K562 (cell line): ENCODE measurements at regions not wholly inside any gene's neighbourhood (a gene's known extent, or its start where the extent isn't known, plus 50 kb on each side); places are given as distances from the start of the nearest gene placed in this dataset.

Source experiments
- ATAC-seq: fragments of 200-7000 bp; cut with Tn5 transposase; 3 replicates; pipeline ENCODE4 v1.9.1; 2020; ENCODE audit warnings: moderate library complexity
- BruUV-seq: library from RNA; stranded (reverse); fragments of 400-500 nt; replicated peaks from 2 replicates; lab custom pipeline; 2021; lab: Mats Ljungman, UMichigan
- CTCF ChIA-PET: fragments of 300-600 bp; formaldehyde crosslinking; extraction: SDS; loops from one replicate; lab custom pipeline; 2021; ENCODE audit warnings: low intra/inter-chr PET ratio; lab: Yijun Ruan, JAX
- POLR2A ChIA-PET: fragments of 300-600, 350-650 bp; sonication (Branson Sonifier 250); formaldehyde crosslinking; extraction: SDS; loops from one replicate; lab custom pipeline; 2021; ENCODE audit warnings: antibody characterized with exemption, inconsistent platforms; lab: Yijun Ruan, JAX
- DNase-seq, 4 experiments: peaks; one replicate each; pipeline versions ENCODE4 v3.0.0 to v3.0.0-alpha.2; 2011 to 2018; ENCODE audit warnings: low spot score in 3 of 4, mixed read lengths in 3 of 4; ENCODE audit errors: extremely low read depth in 1 of 4
- FAIRE-seq: peaks from 2 replicates; lab custom pipeline; 2011; peaks lifted over from hg19 to GRCh38; lab: Jason Lieb, UNC
- H2AFZ ChIP-seq: 2 replicates; pipeline ENCODE4 v1.6.0; 2011; ENCODE audit warnings: low read depth, low read length, control low read depth, inconsistent platforms
- H3K27ac ChIP-seq: fragments of 200-600 bp; 3 replicates; pipeline ENCODE4 v1.8.0; 2011; ENCODE audit warnings: low read depth, mild to moderate bottlenecking, control low read depth, inconsistent platforms, low read length, moderate library complexity, mixed read lengths; ENCODE audit errors: extremely low read depth
- H3K27me3 ChIP-seq, 2 experiments: fragments of 300-600 bp in 1 of 2; 2 replicates in 1 of 2; 3 replicates in 1 of 2; pipeline versions ENCODE4 v1.6.0 to v1.8.0; 2011; ENCODE audit warnings: inconsistent platforms in 2 of 2, low read length in 2 of 2, mild to moderate bottlenecking in 1 of 2, mixed read lengths in 1 of 2, moderate library complexity in 1 of 2; ENCODE audit not compliant: control insufficient read depth in 2 of 2, insufficient read depth in 2 of 2
- H3K36me3 ChIP-seq: fragments of 300-600 bp; 3 replicates; pipeline ENCODE4 v1.8.0; 2011; ENCODE audit warnings: mild to moderate bottlenecking, low read length, inconsistent platforms; ENCODE audit not compliant: control insufficient read depth, insufficient read depth
- H3K4me1 ChIP-seq, 2 experiments: fragments of 200-600 bp in 1 of 2; replicated peaks in 1 of 2; 2 replicates in 1 of 2; 3 replicates in 1 of 2; pipeline versions ENCODE4 v1.5.1 to v1.8.0; 2011; ENCODE audit warnings: inconsistent platforms in 2 of 2, low read length in 2 of 2, mild to moderate bottlenecking in 1 of 2, mixed read lengths in 1 of 2, moderate library complexity in 1 of 2; ENCODE audit not compliant: control insufficient read depth in 2 of 2, insufficient read depth in 2 of 2
- H3K4me2 ChIP-seq: 2 replicates; pipeline ENCODE4 v1.6.1; 2011; ENCODE audit warnings: low read length, control low read depth, inconsistent platforms, mixed read lengths; ENCODE audit not compliant: insufficient read depth
- H3K4me3 ChIP-seq: fragments of 200-600 bp; sonication (generic), shearing (Covaris generic); 2 replicates; pipeline ENCODE4 v1.5.1; 2016; ENCODE audit warnings: control low read depth, inconsistent platforms
- H3K79me2 ChIP-seq: fragments of 200-600 bp; 3 replicates; pipeline ENCODE4 v1.8.0; 2011; ENCODE audit warnings: low read length, inconsistent platforms; ENCODE audit not compliant: control insufficient read depth, insufficient read depth
- H3K9ac ChIP-seq, 2 experiments: 2 replicates each; pipeline versions ENCODE4 v1.6.0 to v1.6.1; 2011; ENCODE audit warnings: low read depth in 2 of 2, low read length in 2 of 2, control low read depth in 1 of 2, inconsistent platforms in 1 of 2, mild to moderate bottlenecking in 1 of 2, mixed read lengths in 1 of 2; ENCODE audit not compliant: insufficient read depth in 1 of 2
- H3K9me1 ChIP-seq: one replicate; pipeline ENCODE4 v1.6.0; 2011; ENCODE audit warnings: inconsistent platforms, mild to moderate bottlenecking, low read length, moderate library complexity; ENCODE audit not compliant: control insufficient read depth, insufficient read depth
- H3K9me3 ChIP-seq: replicated peaks from 2 replicates; pipeline ENCODE4 v1.5.1; 2011; ENCODE audit warnings: low read depth, low read length, inconsistent platforms; ENCODE audit not compliant: control insufficient read depth, insufficient read depth
- H4K20me1 ChIP-seq: replicated peaks from 2 replicates; pipeline ENCODE4 v1.6.1; 2011; ENCODE audit warnings: low read length, inconsistent platforms, mixed read lengths; ENCODE audit not compliant: control insufficient read depth, insufficient read depth
- BACH1 ChIP-seq: fragments of 200-800 bp; sonication (Bioruptor generic); IDR thresholded peaks from 2 replicates; pipeline ENCODE4 v1.6.1; 2016; ENCODE audit warnings: missing genetic modification characterization, missing compliant biosample characterization
- C11orf30 ChIP-seq: fragments of 450-650 bp; IDR thresholded peaks from 2 replicates; pipeline ENCODE4 v1.6.1; 2016; ENCODE audit warnings: low read depth, mild to moderate bottlenecking
- COPS2 ChIP-seq: fragments of 450-650 bp; conservative IDR thresholded peaks from 2 replicates; pipeline ENCODE4 v1.6.1; 2016; ENCODE audit warnings: mild to moderate bottlenecking, moderate library complexity
- DIDO1 ChIP-seq: fragments of 450-650 bp; IDR thresholded peaks from 2 replicates; pipeline ENCODE4 v1.6.1; 2016; ENCODE audit warnings: low read depth, missing biosample characterization, missing genetic modification characterization
- ETS1 ChIP-seq: conservative IDR thresholded peaks from 2 replicates; pipeline ENCODE4 v1.6.1; 2011; ENCODE audit warnings: low read depth, mild to moderate bottlenecking, low read length; ENCODE audit not compliant: control insufficient read depth
- HMGN3 ChIP-seq: IDR thresholded peaks from 2 replicates; pipeline ENCODE4 v1.6.1; 2011; ENCODE audit warnings: borderline replicate concordance, low read depth, mild to moderate bottlenecking, mixed read lengths, low read length; ENCODE audit not compliant: insufficient read length; ENCODE audit errors: extremely low read depth
- KLF16 ChIP-seq: IDR thresholded peaks from 2 replicates; pipeline ENCODE4 v1.6.1; 2016; ENCODE audit warnings: antibody characterized with exemption
- MTA3 ChIP-seq: fragments of 450-650 bp; formaldehyde crosslinking; IDR thresholded peaks from 2 replicates; pipeline ENCODE4 v1.6.1; 2017; ENCODE audit warnings: mild to moderate bottlenecking, borderline replicate concordance
- SIRT6 ChIP-seq: IDR thresholded peaks from one replicate; pipeline ENCODE4 v1.6.1; 2012; ENCODE audit warnings: low read depth, mild to moderate bottlenecking, control low read depth, inconsistent platforms, low read length, moderate library complexity
- SRSF1 ChIP-seq: fragments of 200-400 bp; formaldehyde crosslinking; IDR thresholded peaks from 2 replicates; pipeline ENCODE4 v1.6.1; 2017; ENCODE audit warnings: mild to moderate bottlenecking, low read depth, low read length, moderate library complexity
- ZBTB1 ChIP-seq: sonication (generic); formaldehyde crosslinking; IDR thresholded peaks from 2 replicates; pipeline ENCODE4 v1.8.1; 2023; ENCODE audit warnings: missing genetic modification reagents, low read depth, mild to moderate bottlenecking, borderline replicate concordance
- ZFP1 ChIP-seq: fragments of 450-650 bp; formaldehyde crosslinking; IDR thresholded peaks from 2 replicates; pipeline ENCODE4 v1.4.0; 2020; ENCODE audit warnings: mild to moderate bottlenecking, mixed read lengths
- ZNF212 ChIP-seq: fragments of 450-650 bp; formaldehyde crosslinking; IDR thresholded peaks from 2 replicates; pipeline ENCODE4 v1.4.0; 2020; ENCODE audit warnings: mild to moderate bottlenecking
- ZNF408 ChIP-seq: fragments of 250-450 bp; sonication (Bioruptor Pico); IDR thresholded peaks from 2 replicates; pipeline ENCODE4 v1.4.0; 2020; ENCODE audit warnings: low read depth, mild to moderate bottlenecking, moderate library complexity
- ZNF444 ChIP-seq: fragments of 250-450 bp; sonication (Bioruptor Pico); IDR thresholded peaks from 2 replicates; pipeline ENCODE4 v1.4.0; 2020; ENCODE audit warnings: mild to moderate bottlenecking, moderate library complexity
- WGBS: fragments of 100-300 bp; shearing (Covaris generic); methylation state at CpG from one replicate; pipeline ENCODE4 v1.1.6; 2016; ENCODE audit warnings: low coverage, mixed read lengths; ENCODE audit not compliant: insufficient coverage; ENCODE audit errors: missing lambda C conversion rate; 5-methylcytosine and 5-hydroxymethylcytosine counted together
- in situ Hi-C: fragments of 300-500 bp; cut with MboI; formaldehyde crosslinking; loops from 4 replicates; pipeline ENCODE4 v1.15.0; 2018; ENCODE audit warnings: inconsistent platforms, mixed read lengths
- intact Hi-C: fragments of 100-400 bp; cut with micrococcal nuclease; formaldehyde crosslinking; loops from 2 replicates; pipeline ENCODE4 v1.14.2; 2022

DNA sequence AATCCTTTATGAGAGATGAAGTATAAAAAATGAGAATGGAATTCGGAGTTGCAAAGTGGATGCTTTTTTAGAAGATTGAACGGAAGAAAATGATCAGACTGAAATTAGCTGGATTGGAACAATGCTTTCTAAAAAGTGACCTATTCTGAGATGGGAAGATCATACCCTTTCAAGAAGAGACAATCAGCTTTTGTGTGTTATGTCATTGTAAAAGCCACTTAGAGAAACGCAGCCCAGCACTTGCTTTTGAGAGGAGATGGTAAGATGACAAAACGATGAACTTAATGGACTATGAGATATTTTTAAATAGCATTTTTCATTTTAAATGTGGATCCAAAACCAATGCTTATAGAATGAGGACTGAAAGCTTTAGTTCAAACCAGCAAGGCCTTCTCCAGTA is 871.4 kb upstream of the KLHL29 start (continued):
- no peak for TF ChIP-seq MTA3
- TF ChIP-seq SIRT6, result no peak
- no peak for TF ChIP-seq ZNF444 (CRISPR knock-in tag)
- TF ChIP-seq, all 486 proteins: peak for 0

- WGBS, result 0% methylated on average over 1 of the region's 1 CpG
- CTCF ChIA-PET, result no interaction called here
- no peaks in the 10 kb centered on the region for H3K4me1 ChIP-seq
Observed at GRCh38 chr2:22517141-22517540, 867.8 kb upstream of the KLHL29 start.

More at GRCh38 chr2:22517141-22517540, 867.8 kb upstream of the KLHL29 start:
- intact Hi-C loops, result no loop called here
- Histone ChIP-seq H3K9me1 (no peaks in the 10 kb centered on the region), H3K9ac (no peak overlapping the region), H3K27ac (no peak overlapping the region), H3K27me3 (no peaks in the 10 kb centered on the region)
- DNase-seq, result no peak
- TF ChIP-seq KLF16 (no peak), BACH1 (tag) (no peak), SRSF1 (no peak), ZNF408 (CRISPR knock-in tag) (no peak), ZBTB1 (CRISPR knock-in tag) (no peak), C11orf30 (no peak), ZNF212 (CRISPR knock-in tag) (no peak), COPS2 (no peak), HMGN3 (no peak), ETS1 (no peak), DIDO1 (tag) (no peak), ZFP1 (CRISPR knock-in tag) (no peak)
- TF ChIP-seq, all 486 proteins: peak for 0
- H4K20me1 ChIP-seq, result no peaks in the 10 kb centered on the region
- FAIRE-seq (no peak), ATAC-seq (no peak)
- in situ Hi-C loops, result no loop called here
- POLR2A ChIA-PET, result no interaction called here
- H3K79me2 ChIP-seq, result no peaks in the 10 kb centered on the region
- BruUV-seq, result no TSS peak
- H2AFZ ChIP-seq, result no peak overlapping the region
- H3K9me3 ChIP-seq, result no peaks in the 10 kb centered on the region; the same call in 1 of the 2 replicates
- no peaks in the 10 kb centered on the region for H3K36me3 ChIP-seq
- no peak overlapping the region for H3K4me2 ChIP-seq
- H3K4me3 ChIP-seq, result no peak overlapping the region
